Breast epithelium (tissue), 4 donors: ENCODE measurements at regions not wholly inside any gene's neighbourhood (a gene's known extent, or its start where the extent isn't known, plus 50 kb on each side); places are given as distances from the start of the nearest gene placed in this dataset.

Source experiments
- DNase-seq, 2 donors: peaks; one replicate each; pipeline ENCODE4 v3.0.0-alpha.2; 2019; ENCODE audit warnings: low spot score in 2 of 2
- H3K27ac ChIP-seq, 2 donors: fragments of 200-600 bp; sonication (generic) in 1 of 2; one replicate each; pipeline ENCODE4 v1.5.1; 2016 to 2019; ENCODE audit warnings: mild to moderate bottlenecking in 1 of 2
- H3K27me3 ChIP-seq, 2 donors: fragments of 200-600 bp; sonication (generic) in 1 of 2; one replicate each; pipeline versions ENCODE4 v1.5.1 to v1.6.0; 2017 to 2019; ENCODE audit warnings: control low read depth in 1 of 2, mild to moderate bottlenecking in 1 of 2
- H3K36me3 ChIP-seq: fragments of 200-600 bp; one replicate; pipeline ENCODE4 v1.5.1; 2019
- H3K4me1 ChIP-seq, 2 donors: fragments of 200-600 bp; sonication (generic); one replicate each; pipeline ENCODE4 v1.5.1; 2016 to 2019; ENCODE audit warnings: control low read depth in 1 of 2
- H3K4me3 ChIP-seq, 3 donors: fragments of 200-600 bp; sonication (generic); 1 replicate in 2 of 3; 2 replicates in 1 of 3; pipeline ENCODE4 v1.5.1; 2016 to 2019; ENCODE audit warnings: mild to moderate bottlenecking in 3 of 3, moderate library complexity in 2 of 3
- H3K9me3 ChIP-seq, 2 donors: fragments of 200-600 bp; sonication (generic) in 1 of 2; one replicate each; pipeline ENCODE4 v1.5.1; 2016 to 2019; ENCODE audit warnings: control low read depth in 1 of 2
- CTCF ChIP-seq, 3 donors: fragments of 450-650 bp; IDR thresholded peaks; one replicate each; pipeline ENCODE4 v1.5.1; 2016 to 2017; ENCODE audit warnings: antibody characterized with exemption in 3 of 3, mild to moderate bottlenecking in 3 of 3, moderate library complexity in 3 of 3
- POLR2A ChIP-seq: fragments of 450-650 bp; IDR thresholded peaks from one replicate; pipeline ENCODE4 v1.6.1; 2016; ENCODE audit warnings: antibody characterized with exemption, mild to moderate bottlenecking, moderate library complexity
- POLR2AphosphoS5 ChIP-seq, 3 donors: sonication (generic); formaldehyde crosslinking; IDR thresholded peaks; one replicate each; pipeline ENCODE4 v1.6.1; 2017; ENCODE audit warnings: antibody characterized with exemption in 3 of 3
- intact Hi-C: fragments of 100-400 bp; cut with DNase I; formaldehyde crosslinking; loops from one replicate; pipeline ENCODE4 v1.15.1; 2023; ENCODE audit warnings: low total_unique reads

GRCh38 chr12:131613186-131613585 lies 97.7 kb upstream of the SFSWAP start:
- Histone ChIP-seq H3K36me3 (no peaks in the 10 kb centered on the region), H3K4me1 (no peaks in the 10 kb centered on the region), H3K27ac (no peak overlapping the region), H3K4me3 (no peak overlapping the region), H3K27me3 (peaks cover 0 to 30% of the 10 kb centered on the region in 2 donors), H3K9me3 (no peaks in the 10 kb centered on the region)
- intact Hi-C loops, result no loop called here
- DNase-seq, result no peak
- TF ChIP-seq POLR2A (no peak), POLR2AphosphoS5 (IDR thresholded peaks at IDR 0.05) (no peak), CTCF (IDR thresholded peaks at IDR 0.05) (no peak)

GRCh38 chr12:131613678-131614077 lies 97.2 kb upstream of the SFSWAP start:
- intact Hi-C loops, result no loop called here
- no peak overlapping the region for H3K27ac ChIP-seq
- no peaks in the 10 kb centered on the region for H3K9me3 ChIP-seq
- peaks cover 0 to 35% of the 10 kb centered on the region in 2 donors for H3K27me3 ChIP-seq
- H3K36me3 ChIP-seq, result no peaks in the 10 kb centered on the region
- TF ChIP-seq CTCF (IDR thresholded peaks at IDR 0.05) (no peak), POLR2A (no peak), POLR2AphosphoS5 (IDR thresholded peaks at IDR 0.05) (no peak)
- H3K4me3 ChIP-seq, result no peak overlapping the region
- no peak for DNase-seq
- H3K4me1 ChIP-seq, result no peaks in the 10 kb centered on the region

GRCh38 chr12:131615326-131616042 lies 95.4 kb upstream of the SFSWAP start:
- Histone ChIP-seq H3K4me3 (no peak overlapping the region), H3K27ac (no peak overlapping the region), H3K4me1 (no peaks in the 10 kb centered on the region), H3K27me3 (peaks cover 0 to 49% of the 10 kb centered on the region in 2 donors), H3K36me3 (no peaks in the 10 kb centered on the region), H3K9me3 (no peaks in the 10 kb centered on the region)
- intact Hi-C loops, result no loop called here
- TF ChIP-seq POLR2A, result no peak
- TF ChIP-seq POLR2AphosphoS5 (IDR thresholded peaks at IDR 0.05), result no peak
- TF ChIP-seq CTCF (IDR thresholded peaks at IDR 0.05), result no peak
- DNase-seq, result no peak

- no peak for DNase-seq
- no peak overlapping the region for H3K4me3 ChIP-seq
- H3K9me3 ChIP-seq, result no peaks in the 10 kb centered on the region
- H3K27me3 ChIP-seq, result peaks cover 0 to 55% of the 10 kb centered on the region in 2 donors
- intact Hi-C loops, result no loop called here
- H3K4me1 ChIP-seq, result no peaks in the 10 kb centered on the region
- H3K27ac ChIP-seq, result no peak overlapping the region
- no peaks in the 10 kb centered on the region for H3K36me3 ChIP-seq
- no peak for TF ChIP-seq POLR2AphosphoS5 (IDR thresholded peaks at IDR 0.05)
- TF ChIP-seq POLR2A, result no peak
- no peak for TF ChIP-seq CTCF (IDR thresholded peaks at IDR 0.05)
Observed at GRCh38 chr12:131616043-131616700, 94.7 kb upstream of the SFSWAP start.

GRCh38 chr12:131616738-131617137 lies 94.2 kb upstream of the SFSWAP start:
- TF ChIP-seq POLR2A (no peak), POLR2AphosphoS5 (IDR thresholded peaks at IDR 0.05) (no peak), CTCF (IDR thresholded peaks at IDR 0.05) (no peak)
- Histone ChIP-seq H3K4me1 (no peaks in the 10 kb centered on the region), H3K36me3 (no peaks in the 10 kb centered on the region), H3K27me3 (peaks cover 0 to 55% of the 10 kb centered on the region in 2 donors), H3K4me3 (no peak overlapping the region), H3K9me3 (no peaks in the 10 kb centered on the region), H3K27ac (no peak overlapping the region)
- intact Hi-C loops, result no loop called here
- DNase-seq, result no peak
